HG02588 (cell line): ENCODE measurements at regions not wholly inside any gene's neighbourhood (a gene's known extent, or its start where the extent isn't known, plus 50 kb on each side); places are given as distances from the start of the nearest gene placed in this dataset.
"Not testable (repeated sequence)": the region's sequence is repeated elsewhere in the genome, so short reads cannot be mapped to it uniquely, and the experiment has no call there.

Source experiments
- ATAC-seq: cut with Tn5 transposase; IDR thresholded peaks from one replicate; pipeline ENCODE4 v1.9.1; 2021; ENCODE audit warnings: mild to moderate bottlenecking, moderate library complexity; ENCODE audit not compliant: unreplicated experiment

GRCh38 chr18:60888071-60888624 lies 445.1 kb upstream of the CDH20 start:
- no peak for ATAC-seq

- no peak for ATAC-seq
Measured at GRCh38 chr18:60889442-60889841, 443.8 kb upstream of the CDH20 start.

GRCh38 chr18:60891936-60892335 lies 441.3 kb upstream of the CDH20 start:
- no peak for ATAC-seq

- no peak for ATAC-seq
Measured at GRCh38 chr18:60892441-60892840, 440.8 kb upstream of the CDH20 start.

GRCh38 chr18:60892855-60893254 lies 440.4 kb upstream of the CDH20 start:
- ATAC-seq = no peak

GRCh38 chr18:60893355-60894097 lies 439.7 kb upstream of the CDH20 start:
- ATAC-seq = no peak

- no peak for ATAC-seq
Measured at GRCh38 chr18:60894254-60894945, 438.8 kb upstream of the CDH20 start.

GRCh38 chr18:60895181-60895580 lies 438.0 kb upstream of the CDH20 start:
- no peak for ATAC-seq

- no peak for ATAC-seq
Measured at GRCh38 chr18:60898111-60898510, 435.1 kb upstream of the CDH20 start.

- no peak for ATAC-seq
Measured at GRCh38 chr18:60905699-60906098, 427.5 kb upstream of the CDH20 start.

GRCh38 chr18:60910534-60910933 lies 422.7 kb upstream of the CDH20 start:
- no peak for ATAC-seq

- ATAC-seq = no peak
Measured at GRCh38 chr18:60911504-60911903, 421.7 kb upstream of the CDH20 start.

- ATAC-seq = no peak
Measured at GRCh38 chr18:60915160-60915559, 418.1 kb upstream of the CDH20 start.

- not testable (repeated sequence) for ATAC-seq
Measured at GRCh38 chr18:60918862-60919261, 414.4 kb upstream of the CDH20 start.

GRCh38 chr18:60925892-60926291 lies 407.3 kb upstream of the CDH20 start:
- no peak for ATAC-seq

GRCh38 chr18:60929966-60930365 lies 403.3 kb upstream of the CDH20 start:
- no peak for ATAC-seq

- ATAC-seq = no peak
Measured at GRCh38 chr18:60935041-60935910, 398.0 kb upstream of the CDH20 start.

GRCh38 chr18:60936101-60936500 lies 397.1 kb upstream of the CDH20 start:
- ATAC-seq = no peak

GRCh38 chr18:60943297-60943696 lies 389.9 kb upstream of the CDH20 start:
- ATAC-seq = no peak

GRCh38 chr18:60950634-60951033 lies 382.6 kb upstream of the CDH20 start:
- no peak for ATAC-seq

- ATAC-seq = no peak
Measured at GRCh38 chr18:60951091-60951490, 382.1 kb upstream of the CDH20 start.
